ENCODE measurements at regions not wholly inside any gene's neighbourhood (a gene's known extent, or its start where the extent isn't known, plus 50 kb on each side); places are given as distances from the start of the nearest gene placed in this dataset.

DNA sequence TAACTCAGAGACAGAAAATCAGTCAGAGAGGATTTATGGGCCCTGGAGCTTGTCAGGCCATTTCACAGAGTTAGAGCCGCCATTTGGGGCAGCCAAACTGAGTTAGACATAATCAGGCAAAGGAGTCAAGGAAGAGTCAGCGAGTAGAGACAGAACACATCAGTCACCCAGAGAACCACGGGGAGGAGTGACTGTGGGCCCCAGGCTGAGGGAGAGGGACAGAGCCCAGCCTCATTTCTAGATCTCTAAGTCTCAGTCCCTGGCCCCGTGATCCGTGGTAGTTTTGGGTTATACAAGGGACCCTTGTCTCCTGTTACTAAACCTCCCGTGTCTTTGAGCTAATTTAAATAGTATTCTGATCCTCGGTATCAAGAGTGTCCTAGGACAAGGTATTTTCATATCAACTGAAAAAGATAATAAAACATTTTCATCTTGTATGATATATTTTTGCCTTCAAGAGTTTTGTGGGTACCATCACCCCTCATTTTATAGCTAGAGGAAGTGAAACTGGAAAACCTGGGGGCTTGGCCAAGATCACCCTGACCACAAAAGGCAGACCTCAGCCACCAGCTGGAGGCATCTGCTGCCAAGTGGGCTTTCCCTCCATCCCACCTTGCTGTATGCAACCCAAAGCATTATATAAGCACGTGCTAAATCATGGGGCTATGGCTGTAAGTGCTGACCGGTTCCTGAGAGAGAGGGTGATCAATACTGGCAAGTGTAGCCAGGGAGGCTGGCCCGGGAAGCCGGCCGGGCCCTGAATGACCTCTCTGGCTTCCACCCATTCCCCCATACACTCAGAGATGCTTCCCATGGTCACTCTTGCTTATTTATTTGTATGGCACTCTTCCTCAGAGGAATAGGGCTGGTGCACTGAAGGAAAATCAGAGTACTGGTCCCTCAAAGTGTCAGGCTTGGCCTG is 204.1 kb downstream of the BCOR start:
- no peak overlapping the region for H3K4me3 ChIP-seq (ENCODE audit: low read depth, low read length)
- no peaks in the 10 kb centered on the region for H3K36me3 ChIP-seq (ENCODE audit: control insufficient read depth, insufficient read depth, low read length)
- H3K9ac ChIP-seq (ENCODE audit: low read depth, low read length): no peak overlapping the region
- H3K27me3 ChIP-seq (ENCODE audit: control insufficient read depth, insufficient read depth, low read length): no peaks in the 10 kb centered on the region
- H3K4me1 ChIP-seq (ENCODE audit: control insufficient read depth, insufficient read depth, low read length): peaks cover 12% of the 10 kb centered on the region
- H3K9me3 ChIP-seq (ENCODE audit: control insufficient read depth, insufficient read depth, low read length): 0 out of 2 replicates have a peak, but pooled peaks cover 6% of the 10 kb centered on the region
- H3K27ac ChIP-seq (ENCODE audit: low read depth, low read length): no peak overlapping the region

DNA sequence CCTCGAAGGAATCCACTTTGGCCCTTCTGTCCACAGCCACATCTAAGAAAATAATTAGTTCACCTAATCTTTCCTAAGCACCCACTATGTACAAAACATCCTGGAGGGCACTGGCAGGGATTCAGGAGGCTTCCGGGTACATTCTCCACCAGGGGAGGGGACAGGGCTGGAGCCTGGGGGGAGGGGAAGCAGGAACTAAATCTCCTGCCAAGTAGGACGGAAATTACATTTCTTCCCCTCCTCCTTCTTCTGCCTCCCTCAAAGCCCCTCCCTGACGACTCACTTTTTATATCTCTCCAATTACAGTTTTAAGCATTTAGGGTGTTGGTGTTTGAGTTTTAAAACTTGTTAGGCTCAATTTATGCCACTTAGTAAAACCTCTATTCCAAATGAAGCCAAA is 203.1 kb downstream of the BCOR start:
- H3K4me3 ChIP-seq (ENCODE audit: low read depth, low read length): no peak overlapping the region

DNA sequence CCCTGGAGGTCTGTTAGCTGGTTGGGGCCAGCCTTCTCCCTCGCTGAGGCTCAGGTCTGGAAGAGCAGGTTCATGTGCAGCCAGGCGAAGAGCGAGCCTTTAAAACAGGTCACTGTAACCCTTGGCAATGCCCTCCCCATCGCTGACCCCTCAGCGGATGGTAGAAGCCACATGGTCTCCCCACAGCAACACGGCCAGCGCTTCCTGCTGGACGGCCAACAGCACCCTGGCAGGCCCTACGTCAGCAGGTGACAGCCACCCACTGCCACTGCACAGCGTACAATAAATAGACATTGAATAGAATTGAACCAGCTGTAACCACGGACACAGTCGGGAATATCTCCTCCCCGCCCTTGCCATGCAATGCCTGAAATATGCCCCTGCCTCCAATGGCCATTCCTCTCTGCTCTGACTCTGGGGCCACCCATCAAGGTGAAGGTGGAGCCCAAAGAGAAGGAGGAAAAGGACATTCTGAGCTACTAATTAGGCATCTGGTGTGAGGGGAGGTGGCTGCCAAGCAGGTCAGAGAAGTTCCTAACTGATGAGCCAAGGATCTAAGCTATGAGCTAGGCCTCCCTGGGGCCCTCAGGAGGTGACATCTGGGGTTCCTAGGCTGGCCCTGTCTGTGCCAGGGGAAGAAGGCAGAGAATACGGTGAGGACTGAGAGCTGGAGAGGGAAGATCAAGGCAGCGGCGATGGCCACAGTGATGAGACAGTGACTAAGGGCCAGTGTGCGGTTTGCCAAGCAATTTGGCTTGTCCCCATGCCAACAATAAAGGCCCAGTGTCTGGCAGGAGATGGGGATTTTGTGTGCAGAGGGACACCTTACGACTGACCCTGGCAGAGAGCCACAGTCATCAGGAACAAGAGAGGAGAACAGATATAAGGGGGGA is 202.3 kb downstream of the BCOR start:
- Histone ChIP-seq H3K9me3 (ENCODE audit: control insufficient read depth, insufficient read depth, low read length) (0 out of 2 replicates have a peak, but pooled peaks cover 3% of the 10 kb centered on the region), H3K27ac (ENCODE audit: low read depth, low read length) (no peak overlapping the region), H3K27me3 (ENCODE audit: control insufficient read depth, insufficient read depth, low read length) (no peaks in the 10 kb centered on the region), H3K4me1 (ENCODE audit: control insufficient read depth, insufficient read depth, low read length) (peaks cover 17% of the 10 kb centered on the region), H3K9ac (ENCODE audit: low read depth, low read length) (no peak overlapping the region; the same call in 1 of the 2 replicates), H3K36me3 (ENCODE audit: control insufficient read depth, insufficient read depth, low read length) (no peaks in the 10 kb centered on the region), H3K4me3 (ENCODE audit: low read depth, low read length) (no peak overlapping the region)

More for the DNA sequence above, 203.1 kb downstream of the BCOR start:
- Histone ChIP-seq H3K36me3 (ENCODE audit: control insufficient read depth, insufficient read depth, low read length) (no peaks in the 10 kb centered on the region), H3K9ac (ENCODE audit: low read depth, low read length) (no peak overlapping the region), H3K4me1 (ENCODE audit: control insufficient read depth, insufficient read depth, low read length) (peaks cover 12% of the 10 kb centered on the region), H3K9me3 (ENCODE audit: control insufficient read depth, insufficient read depth, low read length) (0 out of 2 replicates have a peak, but pooled peaks cover 6% of the 10 kb centered on the region), H3K27me3 (ENCODE audit: control insufficient read depth, insufficient read depth, low read length) (no peaks in the 10 kb centered on the region), H3K27ac (ENCODE audit: low read depth, low read length) (no peak overlapping the region)

DNA sequence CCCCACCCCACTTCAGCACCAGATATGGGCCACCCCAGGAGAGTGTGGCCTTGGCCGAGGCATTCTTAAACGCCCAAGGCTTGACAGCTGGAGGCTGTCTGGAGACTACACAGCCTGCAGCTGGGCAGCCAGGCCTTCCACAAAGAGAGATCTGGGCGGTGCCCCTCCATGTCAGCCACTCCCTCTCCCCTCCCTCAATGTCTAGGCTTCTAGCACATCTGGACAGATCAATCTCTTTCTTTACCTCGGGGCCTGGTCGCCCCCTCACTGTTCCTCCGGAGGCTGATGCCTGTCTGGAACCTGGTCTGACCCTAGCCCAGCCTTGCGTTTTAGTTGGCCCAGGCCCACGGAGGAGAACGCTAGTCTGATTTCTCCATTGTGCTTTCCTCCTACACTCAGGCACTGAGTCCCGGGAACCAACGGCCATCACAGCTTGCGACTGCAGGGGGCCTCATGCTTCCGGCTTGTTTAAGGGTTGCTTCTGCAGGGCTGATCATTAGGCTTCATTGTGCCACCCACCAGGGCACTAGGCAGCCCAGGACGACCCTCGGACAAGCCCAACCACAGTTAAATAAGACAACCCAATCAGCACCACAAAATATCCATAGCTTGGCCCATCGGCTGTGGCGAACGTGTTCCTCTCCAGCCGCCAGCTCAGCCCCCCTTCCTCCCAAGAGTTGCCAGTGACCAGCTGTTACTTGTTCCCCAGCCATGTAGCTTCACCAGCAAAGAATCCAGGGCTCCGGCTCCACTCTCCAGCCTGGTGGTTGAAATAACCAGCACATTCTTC is 200.6 kb downstream of the BCOR start:
- Histone ChIP-seq H3K4me1 (ENCODE audit: control insufficient read depth, insufficient read depth, low read length) (peaks cover 27% of the 10 kb centered on the region), H3K9me3 (ENCODE audit: control insufficient read depth, insufficient read depth, low read length) (0 out of 2 replicates have a peak, but pooled peaks cover 3% of the 10 kb centered on the region), H3K27ac (ENCODE audit: low read depth, low read length) (peak overlapping the region; percentile 61), H3K36me3 (ENCODE audit: control insufficient read depth, insufficient read depth, low read length) (no peaks in the 10 kb centered on the region), H3K4me3 (ENCODE audit: low read depth, low read length) (no peak overlapping the region), H3K9ac (ENCODE audit: low read depth, low read length) (no peak overlapping the region), H3K27me3 (ENCODE audit: control insufficient read depth, insufficient read depth, low read length) (0 out of 2 replicates have a peak, but pooled peaks cover 8% of the 10 kb centered on the region)

- H3K9ac ChIP-seq (ENCODE audit: low read depth, low read length): no peak overlapping the region
- 0 out of 2 replicates have a peak, but pooled peaks cover 3% of the 10 kb centered on the region for H3K9me3 ChIP-seq (ENCODE audit: control insufficient read depth, insufficient read depth, low read length)
- H3K27ac ChIP-seq (ENCODE audit: low read depth, low read length): peak overlapping the region; percentile 61
- peaks cover 27% of the 10 kb centered on the region for H3K4me1 ChIP-seq (ENCODE audit: control insufficient read depth, insufficient read depth, low read length)
- H3K36me3 ChIP-seq (ENCODE audit: control insufficient read depth, insufficient read depth, low read length): no peaks in the 10 kb centered on the region
- H3K27me3 ChIP-seq (ENCODE audit: control insufficient read depth, insufficient read depth, low read length): peaks cover 8% of the 10 kb centered on the region; the same call in 1 of the 2 replicates
- no peak overlapping the region for H3K4me3 ChIP-seq (ENCODE audit: low read depth, low read length)
Observed at GRCh38 chrX:39897741-39898097, 200.0 kb downstream of the BCOR start.

- Histone ChIP-seq H3K27me3 (ENCODE audit: control insufficient read depth, insufficient read depth, low read length) (peaks cover 8% of the 10 kb centered on the region; the same call in 1 of the 2 replicates), H3K9me3 (ENCODE audit: control insufficient read depth, insufficient read depth, low read length) (no peaks in the 10 kb centered on the region), H3K4me1 (ENCODE audit: control insufficient read depth, insufficient read depth, low read length) (peaks cover 27% of the 10 kb centered on the region), H3K36me3 (ENCODE audit: control insufficient read depth, insufficient read depth, low read length) (no peaks in the 10 kb centered on the region), H3K27ac (ENCODE audit: low read depth, low read length) (peak overlapping the region; percentile 61), H3K4me3 (ENCODE audit: low read depth, low read length) (no peak overlapping the region), H3K9ac (ENCODE audit: low read depth, low read length) (no peak overlapping the region)
Observed at GRCh38 chrX:39898147-39898546, 199.6 kb downstream of the BCOR start.

DNA sequence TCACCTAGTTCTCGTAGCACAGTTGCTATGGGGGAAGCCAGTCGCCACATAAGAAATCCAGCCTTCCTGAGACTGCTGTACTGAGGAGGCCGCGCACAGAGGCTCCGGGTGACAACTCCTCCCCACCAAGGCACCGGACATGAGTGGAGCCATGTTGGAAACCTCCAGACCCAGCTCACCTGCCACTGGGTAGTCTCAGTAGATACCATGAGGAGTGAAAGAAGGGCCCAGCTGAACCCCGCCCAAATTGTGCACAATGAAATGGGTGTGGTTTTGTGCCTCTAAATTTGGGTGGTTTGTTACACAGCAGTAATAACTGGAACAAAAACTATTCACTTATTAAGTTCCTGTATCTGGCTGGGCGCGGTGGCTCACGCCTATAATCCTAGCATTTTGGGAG is 198.7 kb downstream of the BCOR start:
- H3K27ac ChIP-seq (ENCODE audit: low read depth, low read length): no peak overlapping the region
- no peaks in the 10 kb centered on the region for H3K9me3 ChIP-seq (ENCODE audit: control insufficient read depth, insufficient read depth, low read length)
- H3K9ac ChIP-seq (ENCODE audit: low read depth, low read length): no peak overlapping the region
- peaks cover 8% of the 10 kb centered on the region; the same call in 1 of the 2 replicates for H3K27me3 ChIP-seq (ENCODE audit: control insufficient read depth, insufficient read depth, low read length)
- H3K4me1 ChIP-seq (ENCODE audit: control insufficient read depth, insufficient read depth, low read length): peaks cover 27% of the 10 kb centered on the region
- no peak overlapping the region for H3K4me3 ChIP-seq (ENCODE audit: low read depth, low read length)
- H3K36me3 ChIP-seq (ENCODE audit: control insufficient read depth, insufficient read depth, low read length): no peaks in the 10 kb centered on the region

- H3K4me1 ChIP-seq (ENCODE audit: control insufficient read depth, insufficient read depth, low read length): peaks cover 27% of the 10 kb centered on the region
- H3K9ac ChIP-seq (ENCODE audit: low read depth, low read length): no peak overlapping the region
- H3K27me3 ChIP-seq (ENCODE audit: control insufficient read depth, insufficient read depth, low read length): peaks cover 8% of the 10 kb centered on the region; the same call in 1 of the 2 replicates
- H3K27ac ChIP-seq (ENCODE audit: low read depth, low read length): no peak overlapping the region
- H3K4me3 ChIP-seq (ENCODE audit: low read depth, low read length): no peak overlapping the region
- H3K9me3 ChIP-seq (ENCODE audit: control insufficient read depth, insufficient read depth, low read length): no peaks in the 10 kb centered on the region
- H3K36me3 ChIP-seq (ENCODE audit: control insufficient read depth, insufficient read depth, low read length): no peaks in the 10 kb centered on the region
Observed at GRCh38 chrX:39899856-39900776, 197.6 kb downstream of the BCOR start.

- no peak overlapping the region for H3K4me3 ChIP-seq (ENCODE audit: low read depth, low read length)
- H3K9ac ChIP-seq (ENCODE audit: low read depth, low read length): no peak overlapping the region
- H3K27me3 ChIP-seq (ENCODE audit: control insufficient read depth, insufficient read depth, low read length): peaks cover 8% of the 10 kb centered on the region; the same call in 1 of the 2 replicates
- H3K9me3 ChIP-seq (ENCODE audit: control insufficient read depth, insufficient read depth, low read length): no peaks in the 10 kb centered on the region
- H3K4me1 ChIP-seq (ENCODE audit: control insufficient read depth, insufficient read depth, low read length): peaks cover 27% of the 10 kb centered on the region
- H3K27ac ChIP-seq (ENCODE audit: low read depth, low read length): no peak overlapping the region
- H3K36me3 ChIP-seq (ENCODE audit: control insufficient read depth, insufficient read depth, low read length): no peaks in the 10 kb centered on the region
Observed at GRCh38 chrX:39900777-39901170, 197.0 kb downstream of the BCOR start.
